ENCODE measurements at regions not wholly inside any gene's neighbourhood (a gene's known extent, or its start where the extent isn't known, plus 50 kb on each side); places are given as distances from the start of the nearest gene placed in this dataset.
"Not testable (repeated sequence)": the region's sequence is repeated elsewhere in the genome, so short reads cannot be mapped to it uniquely, and the experiment has no call there.

- dilution Hi-C loops (cut with MboI; ENCODE audit: extremely low pct_ligation_motif_present, low sequenced_read_pairs), result no loop called here
- no peaks in the 10 kb centered on the region for H3K9me3 ChIP-seq (ENCODE audit: control insufficient read depth, low read depth, low read length)
- no peak overlapping the region for H3K4me2 ChIP-seq (ENCODE audit: control insufficient read depth, extremely low read depth, insufficient read depth, low read depth, low read length)
- no peak overlapping the region for H3K27ac ChIP-seq (ENCODE audit: control insufficient read depth, insufficient read depth, low read length)
- H3K79me2 ChIP-seq (ENCODE audit: control insufficient read depth, insufficient read depth, low read length), result no peaks in the 10 kb centered on the region
- no peaks in the 10 kb centered on the region for H3K9me1 ChIP-seq (ENCODE audit: control insufficient read depth, extremely low read depth, insufficient read depth, low read length)
- no peaks in the 10 kb centered on the region for H3K4me1 ChIP-seq (ENCODE audit: control insufficient read depth, extremely low read depth, insufficient read depth, low read length)
- no peak overlapping the region for H3K9ac ChIP-seq (ENCODE audit: control insufficient read depth, extremely low read depth, insufficient read depth, low read length)
- FAIRE-seq, result no peak
- no peaks in the 10 kb centered on the region for H3K36me3 ChIP-seq (ENCODE audit: control insufficient read depth in 2 of 2, extremely low read depth in 1 of 2, insufficient read depth in 2 of 2, low read length in 2 of 2)
- no peak overlapping the region for H2AFZ ChIP-seq (ENCODE audit: control insufficient read depth, low read length)
- no peak for DNase-seq (ENCODE audit: low read depth, low spot score)
- no peaks in the 10 kb centered on the region for H3K27me3 ChIP-seq (ENCODE audit: control insufficient read depth, extremely low read depth, insufficient read depth, low read length)
- TF ChIP-seq CTCF (optimal IDR thresholded peaks at IDR 0.05 in 1 of 3, IDR thresholded peaks at IDR 0.05 in 1 of 3, conservative IDR thresholded peaks at IDR 0.05 in 1 of 3; ENCODE audit: extremely low read depth in 1 of 3, insufficient read depth in 2 of 3, low read length in 3 of 3), result no peak
- TF ChIP-seq EZH2 (IDR thresholded peaks at IDR 0.05; ENCODE audit: low read length), result no peak
- H3K4me3 ChIP-seq (ENCODE audit: control insufficient read depth in 2 of 3, extremely low read depth in 1 of 3, insufficient read depth in 2 of 3, low read depth in 1 of 3, low read length in 3 of 3), result no peak overlapping the region
- H4K20me1 ChIP-seq (ENCODE audit: control insufficient read depth, extremely low read depth, insufficient read depth, low read length), result no peaks in the 10 kb centered on the region
Observed at GRCh38 chr2:223297788-223298187, 245.8 kb downstream of the KCNE4 start.

- DNase-seq (ENCODE audit: low read depth, low spot score), result not testable (repeated sequence)
Observed at GRCh38 chr2:223298329-223298728, 246.3 kb downstream of the KCNE4 start.

GRCh38 chr2:223300326-223300725, 248.3 kb downstream of the KCNE4 start:
- dilution Hi-C loops (cut with MboI; ENCODE audit: extremely low pct_ligation_motif_present, low sequenced_read_pairs), result no loop called here
- H3K4me3 ChIP-seq (ENCODE audit: control insufficient read depth in 2 of 3, extremely low read depth in 1 of 3, insufficient read depth in 2 of 3, low read depth in 1 of 3, low read length in 3 of 3), result no peak overlapping the region
- no peaks in the 10 kb centered on the region for H3K27me3 ChIP-seq (ENCODE audit: control insufficient read depth, extremely low read depth, insufficient read depth, low read length)
- no peak overlapping the region for H3K4me2 ChIP-seq (ENCODE audit: control insufficient read depth, extremely low read depth, insufficient read depth, low read depth, low read length)
- no peaks in the 10 kb centered on the region for H3K9me1 ChIP-seq (ENCODE audit: control insufficient read depth, extremely low read depth, insufficient read depth, low read length)
- no peak overlapping the region for H2AFZ ChIP-seq (ENCODE audit: control insufficient read depth, low read length)
- H3K4me1 ChIP-seq (ENCODE audit: control insufficient read depth, extremely low read depth, insufficient read depth, low read length), result no peaks in the 10 kb centered on the region
- no peak overlapping the region for H3K27ac ChIP-seq (ENCODE audit: control insufficient read depth, insufficient read depth, low read length)
- no peak for FAIRE-seq
- no peaks in the 10 kb centered on the region for H4K20me1 ChIP-seq (ENCODE audit: control insufficient read depth, extremely low read depth, insufficient read depth, low read length)
- no peak overlapping the region for H3K9ac ChIP-seq (ENCODE audit: control insufficient read depth, extremely low read depth, insufficient read depth, low read length)
- no peak for DNase-seq (ENCODE audit: low read depth, low spot score)
- H3K79me2 ChIP-seq (ENCODE audit: control insufficient read depth, insufficient read depth, low read length), result no peaks in the 10 kb centered on the region
- no peaks in the 10 kb centered on the region for H3K36me3 ChIP-seq (ENCODE audit: control insufficient read depth in 2 of 2, extremely low read depth in 1 of 2, insufficient read depth in 2 of 2, low read length in 2 of 2)
- H3K9me3 ChIP-seq (ENCODE audit: control insufficient read depth, low read depth, low read length), result no peaks in the 10 kb centered on the region
- TF ChIP-seq EZH2 (IDR thresholded peaks at IDR 0.05; ENCODE audit: low read length), result no peak
- TF ChIP-seq CTCF (optimal IDR thresholded peaks at IDR 0.05 in 1 of 3, IDR thresholded peaks at IDR 0.05 in 1 of 3, conservative IDR thresholded peaks at IDR 0.05 in 1 of 3; ENCODE audit: extremely low read depth in 1 of 3, insufficient read depth in 2 of 3, low read length in 3 of 3), result no peak

More at GRCh38 chr2:223298329-223298728, 246.3 kb downstream of the KCNE4 start:
- dilution Hi-C loops (cut with MboI; ENCODE audit: extremely low pct_ligation_motif_present, low sequenced_read_pairs); H3K36me3 ChIP-seq (ENCODE audit: control insufficient read depth in 2 of 2, extremely low read depth in 1 of 2, insufficient read depth in 2 of 2, low read length in 2 of 2); H3K9me3 ChIP-seq (ENCODE audit: control insufficient read depth, low read depth, low read length); H3K27me3 ChIP-seq (ENCODE audit: control insufficient read depth, extremely low read depth, insufficient read depth, low read length); H3K27ac ChIP-seq (ENCODE audit: control insufficient read depth, insufficient read depth, low read length); H3K79me2 ChIP-seq (ENCODE audit: control insufficient read depth, insufficient read depth, low read length); H3K4me2 ChIP-seq (ENCODE audit: control insufficient read depth, extremely low read depth, insufficient read depth, low read depth, low read length); H4K20me1 ChIP-seq (ENCODE audit: control insufficient read depth, extremely low read depth, insufficient read depth, low read length); H3K9ac ChIP-seq (ENCODE audit: control insufficient read depth, extremely low read depth, insufficient read depth, low read length); H2AFZ ChIP-seq (ENCODE audit: control insufficient read depth, low read length); H3K4me3 ChIP-seq (ENCODE audit: control insufficient read depth in 2 of 3, extremely low read depth in 1 of 3, insufficient read depth in 2 of 3, low read depth in 1 of 3, low read length in 3 of 3); H3K9me1 ChIP-seq (ENCODE audit: control insufficient read depth, extremely low read depth, insufficient read depth, low read length); H3K4me1 ChIP-seq (ENCODE audit: control insufficient read depth, extremely low read depth, insufficient read depth, low read length); FAIRE-seq: not testable (repeated sequence)

Measured in keratinocyte (primary cell).